Stimulated activated CD8-positive, alpha-beta memory T cell treated with anti-CD3 and anti-CD28 coated beads, Interleukin-12 subunit alpha, Interleukin-12 subunit beta, amount 100 ng/mL, for 1 hour (primary cell): ENCODE measurements at regions not wholly inside any gene's neighbourhood (a gene's known extent, or its start where the extent isn't known, plus 50 kb on each side); places are given as distances from the start of the nearest gene placed in this dataset.
"Not testable (repeated sequence)": the region's sequence is repeated elsewhere in the genome, so short reads cannot be mapped to it uniquely, and the experiment has no call there.

Experiments used
- DNase-seq: peaks from one replicate; pipeline ENCODE4 v3.0.0-alpha.2; 2020; ENCODE audit warnings: low read depth

GRCh38 chr5:99314721-99315120 is 385.9 kb upstream of the CHD1 start:
- DNase-seq = no peak

GRCh38 chr5:99308131-99308530 is 379.3 kb upstream of the CHD1 start:
- no peak for DNase-seq

- no peak for DNase-seq
Measured at GRCh38 chr5:99305045-99305580, 376.3 kb upstream of the CHD1 start.

- DNase-seq = no peak
Measured at GRCh38 chr5:99285606-99286005, 356.8 kb upstream of the CHD1 start.

- no peak for DNase-seq
Measured at GRCh38 chr5:99275128-99275527, 346.3 kb upstream of the CHD1 start.

- DNase-seq = no peak
Measured at GRCh38 chr5:99272576-99272975, 343.8 kb upstream of the CHD1 start.

- no peak for DNase-seq
Measured at GRCh38 chr5:99258819-99259218, 330.0 kb upstream of the CHD1 start.

- no peak for DNase-seq
Measured at GRCh38 chr5:99248066-99248465, 319.3 kb upstream of the CHD1 start.

GRCh38 chr5:99247346-99247745 is 318.5 kb upstream of the CHD1 start:
- DNase-seq = no peak

- DNase-seq = no peak
Measured at GRCh38 chr5:99243111-99243510, 314.3 kb upstream of the CHD1 start.

GRCh38 chr5:99239826-99240360 is 311.1 kb upstream of the CHD1 start:
- DNase-seq = no peak

GRCh38 chr5:99191206-99191745 is 262.5 kb upstream of the CHD1 start:
- DNase-seq = no peak

GRCh38 chr5:99187611-99188010 is 258.8 kb upstream of the CHD1 start:
- DNase-seq = no peak

- DNase-seq = no peak
Measured at GRCh38 chr5:99179206-99179605, 250.4 kb upstream of the CHD1 start.

- no peak for DNase-seq
Measured at GRCh38 chr5:99177796-99178195, 249.0 kb upstream of the CHD1 start.

GRCh38 chr5:99176186-99176585 is 247.4 kb upstream of the CHD1 start:
- no peak for DNase-seq

GRCh38 chr5:99169309-99169708 is 240.5 kb upstream of the CHD1 start:
- DNase-seq = no peak

GRCh38 chr5:99161538-99161937 is 232.7 kb upstream of the CHD1 start:
- DNase-seq = not testable (repeated sequence)

- no peak for DNase-seq
Measured at GRCh38 chr5:99156688-99157087, 227.9 kb upstream of the CHD1 start.

GRCh38 chr5:99143283-99143795 is 214.5 kb upstream of the CHD1 start:
- not testable (repeated sequence) for DNase-seq

GRCh38 chr5:99141534-99142128 is 212.8 kb upstream of the CHD1 start:
- no peak for DNase-seq

- no peak for DNase-seq
Measured at GRCh38 chr5:99138911-99139310, 210.1 kb upstream of the CHD1 start.

- no peak for DNase-seq
Measured at GRCh38 chr5:99133921-99134320, 205.1 kb upstream of the CHD1 start.
